Keratinocyte (primary cell): ENCODE measurements at regions not wholly inside any gene's neighbourhood (a gene's known extent, or its start where the extent isn't known, plus 50 kb on each side); places are given as distances from the start of the nearest gene placed in this dataset.
"Not testable (repeated sequence)": the region's sequence is repeated elsewhere in the genome, so short reads cannot be mapped to it uniquely, and the experiment has no call there.

Source experiments
- DNase-seq: peaks from one replicate; pipeline ENCODE4 v3.0.0-alpha.2; 2011; ENCODE audit warnings: low read depth, missing footprints, low spot score
- FAIRE-seq: peaks from 2 replicates; lab custom pipeline; 2011; peaks lifted over from hg19 to GRCh38; lab: Jason Lieb, UNC
- H2AFZ ChIP-seq: 2 replicates; pipeline ENCODE4 v1.6.0; 2012; ENCODE audit warnings: low read length, control low read depth, inconsistent platforms; ENCODE audit not compliant: control insufficient read depth
- H3K27ac ChIP-seq: 2 replicates; pipeline ENCODE4 v1.5.1; 2011; ENCODE audit warnings: low read length; ENCODE audit not compliant: control insufficient read depth, insufficient read depth
- H3K27me3 ChIP-seq: 3 replicates; pipeline ENCODE4 v1.6.0; 2011; ENCODE audit warnings: low read length; ENCODE audit not compliant: control insufficient read depth, insufficient read depth; ENCODE audit errors: extremely low read depth
- H3K36me3 ChIP-seq, 2 experiments: 2 replicates in 1 of 2; 3 replicates in 1 of 2; pipeline ENCODE4 v1.5.1; 2011; ENCODE audit warnings: low read length in 2 of 2, mild to moderate bottlenecking in 1 of 2; ENCODE audit not compliant: control insufficient read depth in 2 of 2, insufficient read depth in 2 of 2; ENCODE audit errors: extremely low read depth in 1 of 2
- H3K4me1 ChIP-seq: 3 replicates; pipeline ENCODE4 v1.5.1; 2011; ENCODE audit warnings: low read length; ENCODE audit not compliant: control insufficient read depth, insufficient read depth; ENCODE audit errors: extremely low read depth
- H3K4me2 ChIP-seq: 3 replicates; pipeline ENCODE4 v1.6.0; 2011; ENCODE audit warnings: low read depth, low read length; ENCODE audit not compliant: control insufficient read depth, insufficient read depth; ENCODE audit errors: extremely low read depth
- H3K4me3 ChIP-seq, 3 experiments: fragments of 200-600 bp in 1 of 3; sonication (generic) in 1 of 3; 2 replicates in 2 of 3; 3 replicates in 1 of 3; pipeline ENCODE4 v1.5.1; 2011 to 2016; ENCODE audit warnings: low read length in 3 of 3, mild to moderate bottlenecking in 3 of 3, control low read depth in 2 of 3, inconsistent platforms in 1 of 3, low read depth in 1 of 3, mixed read lengths in 1 of 3, mixed run types in 1 of 3, moderate library complexity in 1 of 3; ENCODE audit not compliant: control insufficient read depth in 2 of 3, insufficient read depth in 2 of 3; ENCODE audit errors: extremely low read depth in 1 of 3
- H3K79me2 ChIP-seq: 2 replicates; pipeline ENCODE4 v1.6.0; 2012; ENCODE audit warnings: low read length; ENCODE audit not compliant: control insufficient read depth, insufficient read depth
- H3K9ac ChIP-seq: 3 replicates; pipeline ENCODE4 v1.6.0; 2011; ENCODE audit warnings: low read length; ENCODE audit not compliant: control insufficient read depth, insufficient read depth; ENCODE audit errors: extremely low read depth
- H3K9me1 ChIP-seq: 3 replicates; pipeline ENCODE4 v1.6.0; 2011; ENCODE audit warnings: low read length; ENCODE audit not compliant: control insufficient read depth, insufficient read depth; ENCODE audit errors: extremely low read depth
- H3K9me3 ChIP-seq: 2 replicates; pipeline ENCODE4 v1.5.1; 2012; ENCODE audit warnings: low read depth, low read length; ENCODE audit not compliant: control insufficient read depth
- H4K20me1 ChIP-seq: 3 replicates; pipeline ENCODE4 v1.6.0; 2011; ENCODE audit warnings: low read length; ENCODE audit not compliant: control insufficient read depth, insufficient read depth; ENCODE audit errors: extremely low read depth
- EZH2 ChIP-seq: IDR thresholded peaks from one replicate; pipeline ENCODE4 v1.6.1; 2012; ENCODE audit warnings: inconsistent platforms, mild to moderate bottlenecking, low read length, moderate library complexity
- dilution Hi-C: fragments of 300-500 bp; cut with MboI; formaldehyde crosslinking; loops from one replicate; pipeline ENCODE4 v1.7.0; 2020; ENCODE audit warnings: low sequenced_read_pairs; ENCODE audit not compliant: extremely low pct_ligation_motif_present
- TF ChIP-seq, protein P1 (sequence below), 3 experiments: IDR thresholded peaks in 1 of 3; conservative IDR thresholded peaks in 1 of 3; optimal IDR thresholded peaks in 1 of 3; 2 replicates in 2 of 3; 3 replicates in 1 of 3; pipeline versions ENCODE3 to v1.5.1; 2011; ENCODE audit warnings: low read length in 3 of 3, mild to moderate bottlenecking in 3 of 3, moderate library complexity in 2 of 3, control low read depth in 1 of 3, inconsistent platforms in 1 of 3; ENCODE audit not compliant: insufficient read depth in 2 of 3; ENCODE audit errors: extremely low read depth in 1 of 3

GRCh38 chr17:437545-437944 is 84.9 kb upstream of the RPH3AL start:
- Histone ChIP-seq H3K79me2 (no peaks in the 10 kb centered on the region), H3K9ac (no peak overlapping the region), H3K4me3 (no peak overlapping the region), H3K27ac (no peak overlapping the region), H3K9me1 (no peaks in the 10 kb centered on the region), H3K27me3 (peaks cover 2% of the 10 kb centered on the region), H3K36me3 (no peaks in the 10 kb centered on the region), H3K4me1 (no peaks in the 10 kb centered on the region), H4K20me1 (no peaks in the 10 kb centered on the region), H3K4me2 (no peak overlapping the region), H2AFZ (no peak overlapping the region), H3K9me3 (no peaks in the 10 kb centered on the region)
- FAIRE-seq (no peak), DNase-seq (no peak)
- dilution Hi-C loops = no loop called here
- TF ChIP-seq, protein P1, sequence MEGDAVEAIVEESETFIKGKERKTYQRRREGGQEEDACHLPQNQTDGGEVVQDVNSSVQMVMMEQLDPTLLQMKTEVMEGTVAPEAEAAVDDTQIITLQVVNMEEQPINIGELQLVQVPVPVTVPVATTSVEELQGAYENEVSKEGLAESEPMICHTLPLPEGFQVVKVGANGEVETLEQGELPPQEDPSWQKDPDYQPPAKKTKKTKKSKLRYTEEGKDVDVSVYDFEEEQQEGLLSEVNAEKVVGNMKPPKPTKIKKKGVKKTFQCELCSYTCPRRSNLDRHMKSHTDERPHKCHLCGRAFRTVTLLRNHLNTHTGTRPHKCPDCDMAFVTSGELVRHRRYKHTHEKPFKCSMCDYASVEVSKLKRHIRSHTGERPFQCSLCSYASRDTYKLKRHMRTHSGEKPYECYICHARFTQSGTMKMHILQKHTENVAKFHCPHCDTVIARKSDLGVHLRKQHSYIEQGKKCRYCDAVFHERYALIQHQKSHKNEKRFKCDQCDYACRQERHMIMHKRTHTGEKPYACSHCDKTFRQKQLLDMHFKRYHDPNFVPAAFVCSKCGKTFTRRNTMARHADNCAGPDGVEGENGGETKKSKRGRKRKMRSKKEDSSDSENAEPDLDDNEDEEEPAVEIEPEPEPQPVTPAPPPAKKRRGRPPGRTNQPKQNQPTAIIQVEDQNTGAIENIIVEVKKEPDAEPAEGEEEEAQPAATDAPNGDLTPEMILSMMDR (optimal IDR thresholded peaks at IDR 0.05 in 1 of 3, IDR thresholded peaks at IDR 0.05 in 1 of 3, conservative IDR thresholded peaks at IDR 0.05 in 1 of 3; ENCODE audit: extremely low read depth in 1 of 3, insufficient read depth in 2 of 3, low read length in 3 of 3) = no peak
- no peak for TF ChIP-seq EZH2

GRCh38 chr17:436571-436970 is 84.0 kb upstream of the RPH3AL start:
- peaks cover 2% of the 10 kb centered on the region for H3K27me3 ChIP-seq
- no peak for FAIRE-seq

DNA sequence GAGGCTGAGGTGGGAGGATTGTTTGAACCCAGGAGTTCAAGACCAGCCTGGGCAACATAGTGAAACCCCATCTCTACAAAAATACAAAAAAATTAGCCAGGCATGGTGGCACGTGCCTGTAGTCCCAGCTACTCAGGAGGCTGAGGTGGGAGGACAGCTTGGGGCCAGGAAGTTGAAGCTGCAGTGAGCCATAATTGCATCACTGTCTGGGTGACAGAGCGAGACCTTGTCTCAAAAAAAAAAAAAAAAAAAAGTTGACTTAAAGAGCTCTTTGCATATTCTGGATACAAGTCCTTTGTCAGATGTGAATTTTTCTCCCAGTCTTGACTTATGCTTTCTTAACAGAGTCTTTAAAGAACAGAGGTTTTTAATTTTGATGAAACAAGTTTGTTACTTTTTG is 79.9 kb upstream of the RPH3AL start:
- dilution Hi-C loops, FAIRE-seq: not testable (repeated sequence)

More at GRCh38 chr17:436571-436970, 84.0 kb upstream of the RPH3AL start:
- Histone ChIP-seq H3K9me1 (no peaks in the 10 kb centered on the region), H3K4me1 (no peaks in the 10 kb centered on the region), H2AFZ (no peak overlapping the region), H3K4me2 (no peak overlapping the region), H3K4me3 (no peak overlapping the region), H3K9me3 (no peaks in the 10 kb centered on the region), H3K79me2 (no peaks in the 10 kb centered on the region), H3K9ac (no peak overlapping the region), H3K36me3 (no peaks in the 10 kb centered on the region), H4K20me1 (no peaks in the 10 kb centered on the region), H3K27ac (no peak overlapping the region)
- no peak for TF ChIP-seq EZH2
- TF ChIP-seq, protein P1 (optimal IDR thresholded peaks at IDR 0.05 in 1 of 3, IDR thresholded peaks at IDR 0.05 in 1 of 3, conservative IDR thresholded peaks at IDR 0.05 in 1 of 3; ENCODE audit: extremely low read depth in 1 of 3, insufficient read depth in 2 of 3, low read length in 3 of 3) = no peak
- dilution Hi-C loops = no loop called here
- DNase-seq = no peak

More for the DNA sequence above, 79.9 kb upstream of the RPH3AL start:
- H3K36me3 ChIP-seq, H3K9ac ChIP-seq, H2AFZ ChIP-seq, H3K9me1 ChIP-seq, H3K9me3 ChIP-seq, H3K4me2 ChIP-seq, H3K4me3 ChIP-seq, H4K20me1 ChIP-seq, H3K4me1 ChIP-seq, H3K79me2 ChIP-seq, H3K27ac ChIP-seq, DNase-seq, H3K27me3 ChIP-seq: not testable (repeated sequence)
